ENCODE measurements at regions not wholly inside any gene's neighbourhood (a gene's known extent, or its start where the extent isn't known, plus 50 kb on each side); places are given as distances from the start of the nearest gene placed in this dataset.

- DNase-seq (ENCODE audit: low read depth in 2 of 3, low spot score in 2 of 3), result no peak
Measured at GRCh38 chr1:29703596-29704370, 467.5 kb downstream of the PTPRU start.

GRCh38 chr1:29700491-29700890 lies 464.2 kb downstream of the PTPRU start:
- DNase-seq (ENCODE audit: low read depth in 2 of 3, low spot score in 2 of 3), result no peak

- DNase-seq (ENCODE audit: low read depth in 2 of 3, low spot score in 2 of 3), result no peak
Measured at GRCh38 chr1:29698626-29699025, 462.3 kb downstream of the PTPRU start.

GRCh38 chr1:29698033-29698432 lies 461.7 kb downstream of the PTPRU start:
- peak in 1 of 3 donors; percentile 35 for DNase-seq (ENCODE audit: low read depth in 2 of 3, low spot score in 2 of 3)

- DNase-seq (ENCODE audit: low read depth in 2 of 3, low spot score in 2 of 3), result no peak
Measured at GRCh38 chr1:29697391-29697780, 461.1 kb downstream of the PTPRU start.

GRCh38 chr1:29696656-29697390 lies 460.5 kb downstream of the PTPRU start:
- no peak for DNase-seq (ENCODE audit: low read depth in 2 of 3, low spot score in 2 of 3)

GRCh38 chr1:29695803-29696202 lies 459.5 kb downstream of the PTPRU start:
- no peak for DNase-seq (ENCODE audit: low read depth in 2 of 3, low spot score in 2 of 3)

- no peak for DNase-seq (ENCODE audit: low read depth in 2 of 3, low spot score in 2 of 3)
Measured at GRCh38 chr1:29695036-29695435, 458.7 kb downstream of the PTPRU start.

GRCh38 chr1:29691499-29691898 lies 455.2 kb downstream of the PTPRU start:
- DNase-seq (ENCODE audit: low read depth in 2 of 3, low spot score in 2 of 3), result no peak

- no peak for DNase-seq (ENCODE audit: low read depth in 2 of 3, low spot score in 2 of 3)
Measured at GRCh38 chr1:29690156-29690555, 453.8 kb downstream of the PTPRU start.

GRCh38 chr1:29689372-29690030 lies 453.2 kb downstream of the PTPRU start:
- DNase-seq (ENCODE audit: low read depth in 2 of 3, low spot score in 2 of 3), result no peak

- DNase-seq (ENCODE audit: low read depth in 2 of 3, low spot score in 2 of 3), result no peak
Measured at GRCh38 chr1:29688471-29689365, 452.4 kb downstream of the PTPRU start.

GRCh38 chr1:29687601-29688244 lies 451.4 kb downstream of the PTPRU start:
- no peak for DNase-seq (ENCODE audit: low read depth in 2 of 3, low spot score in 2 of 3)

GRCh38 chr1:29687166-29687565 lies 450.8 kb downstream of the PTPRU start:
- DNase-seq (ENCODE audit: low read depth in 2 of 3, low spot score in 2 of 3), result no peak

GRCh38 chr1:29686012-29686930 lies 449.9 kb downstream of the PTPRU start:
- DNase-seq (ENCODE audit: low read depth in 2 of 3, low spot score in 2 of 3), result no peak

GRCh38 chr1:29685387-29685786 lies 449.1 kb downstream of the PTPRU start:
- DNase-seq (ENCODE audit: low read depth in 2 of 3, low spot score in 2 of 3), result no peak

- no peak for DNase-seq (ENCODE audit: low read depth in 2 of 3, low spot score in 2 of 3)
Measured at GRCh38 chr1:29684141-29684540, 447.8 kb downstream of the PTPRU start.

GRCh38 chr1:29683472-29683871 lies 447.1 kb downstream of the PTPRU start:
- DNase-seq (ENCODE audit: low read depth in 2 of 3, low spot score in 2 of 3), result no peak

GRCh38 chr1:29682919-29683295 lies 446.6 kb downstream of the PTPRU start:
- no peak for DNase-seq (ENCODE audit: low read depth in 2 of 3, low spot score in 2 of 3)
